GM19035 (cell line): ENCODE measurements at regions not wholly inside any gene's neighbourhood (a gene's known extent, or its start where the extent isn't known, plus 50 kb on each side); places are given as distances from the start of the nearest gene placed in this dataset.
"Not testable (repeated sequence)": the region's sequence is repeated elsewhere in the genome, so short reads cannot be mapped to it uniquely, and the experiment has no call there.

ENCODE experiments used
- ATAC-seq: cut with Tn5 transposase; IDR thresholded peaks from one replicate; pipeline ENCODE4 v1.9.1; 2021; ENCODE audit not compliant: unreplicated experiment

GRCh38 chr18:14342170-14342569 is 201.2 kb downstream of the POTEC start:
- not testable (repeated sequence) for ATAC-seq

- ATAC-seq: not testable (repeated sequence)
Observed at GRCh38 chr18:14336017-14336416, 203.8 kb upstream of the ZNF519 start.

- not testable (repeated sequence) for ATAC-seq
Observed at GRCh38 chr18:14321217-14321616, 189.0 kb upstream of the ZNF519 start.

GRCh38 chr18:14301255-14301654 is 169.0 kb upstream of the ZNF519 start:
- ATAC-seq: not testable (repeated sequence)

GRCh38 chr18:14295081-14295480 is 162.8 kb upstream of the ZNF519 start:
- not testable (repeated sequence) for ATAC-seq

- no peak for ATAC-seq
Observed at GRCh38 chr18:14285053-14285452, 152.8 kb upstream of the ZNF519 start.

- ATAC-seq: not testable (repeated sequence)
Observed at GRCh38 chr18:14275391-14275790, 143.2 kb upstream of the ZNF519 start.

- ATAC-seq: not testable (repeated sequence)
Observed at GRCh38 chr18:14265637-14266410, 133.6 kb upstream of the ZNF519 start.

- ATAC-seq: not testable (repeated sequence)
Observed at GRCh38 chr18:14262786-14263185, 130.6 kb upstream of the ZNF519 start.

- ATAC-seq: not testable (repeated sequence)
Observed at GRCh38 chr18:14250084-14250677, 117.9 kb upstream of the ZNF519 start.

- not testable (repeated sequence) for ATAC-seq
Observed at GRCh38 chr18:14239224-14239623, 107.0 kb upstream of the ZNF519 start.

GRCh38 chr18:14236356-14237048 is 104.3 kb upstream of the ZNF519 start:
- not testable (repeated sequence) for ATAC-seq

GRCh38 chr18:14225286-14225679 is 93.0 kb upstream of the ZNF519 start:
- ATAC-seq: not testable (repeated sequence)

GRCh38 chr18:14224551-14225285 is 92.5 kb upstream of the ZNF519 start:
- not testable (repeated sequence) for ATAC-seq

GRCh38 chr18:14223919-14224318 is 91.7 kb upstream of the ZNF519 start:
- not testable (repeated sequence) for ATAC-seq

- not testable (repeated sequence) for ATAC-seq
Observed at GRCh38 chr18:14223231-14223822, 91.1 kb upstream of the ZNF519 start.

GRCh38 chr18:14222354-14223221 is 90.4 kb upstream of the ZNF519 start:
- not testable (repeated sequence) for ATAC-seq

- ATAC-seq: no peak
Observed at GRCh38 chr18:14221689-14222088, 89.5 kb upstream of the ZNF519 start.

- not testable (repeated sequence) for ATAC-seq
Observed at GRCh38 chr18:14215952-14216351, 83.7 kb upstream of the ZNF519 start.

- not testable (repeated sequence) for ATAC-seq
Observed at GRCh38 chr18:14203424-14203823, 71.2 kb upstream of the ZNF519 start.
